IPS DF 6.9 (cell line): ENCODE measurements at regions not wholly inside any gene's neighbourhood (a gene's known extent, or its start where the extent isn't known, plus 50 kb on each side); places are given as distances from the start of the nearest gene placed in this dataset.

Experiments
- DNase-seq: peaks from one replicate; pipeline ENCODE4 v3.0.0-alpha.2; 2013; ENCODE audit warnings: low read depth, low spot score
- H3K27ac ChIP-seq: one replicate; pipeline ENCODE4 v1.5.1; 2013; ENCODE audit warnings: low read length, control low read depth
- H3K27me3 ChIP-seq: 2 replicates; pipeline ENCODE4 v1.6.1; 2013; ENCODE audit warnings: mild to moderate bottlenecking, low read length; ENCODE audit not compliant: control insufficient read depth, insufficient read depth
- H3K36me3 ChIP-seq: 2 replicates; pipeline ENCODE4 v1.6.1; 2013; ENCODE audit warnings: low read length; ENCODE audit not compliant: control insufficient read depth, insufficient read depth
- H3K4me1 ChIP-seq: 2 replicates; pipeline ENCODE4 v1.6.1; 2013; ENCODE audit warnings: low read length; ENCODE audit not compliant: control insufficient read depth, insufficient read depth
- H3K4me3 ChIP-seq: 2 replicates; pipeline ENCODE4 v1.5.1; 2013; ENCODE audit warnings: mild to moderate bottlenecking, low read length
- H3K9me3 ChIP-seq: 2 replicates; pipeline ENCODE4 v1.6.1; 2013; ENCODE audit warnings: low read length, inconsistent platforms; ENCODE audit not compliant: control insufficient read depth, insufficient read depth
- whole genome bisulfite sequencing: extraction: QIAGEN DNeasy Blood & Tissue Kit; methylation state at CpG from one replicate; pipeline ENCODE4 v1.1.7; 2013; ENCODE audit warnings: mixed read lengths, missing lambda C conversion rate; ENCODE audit not compliant: insufficient read length, insufficient coverage; 5-methylcytosine and 5-hydroxymethylcytosine counted together

DNA sequence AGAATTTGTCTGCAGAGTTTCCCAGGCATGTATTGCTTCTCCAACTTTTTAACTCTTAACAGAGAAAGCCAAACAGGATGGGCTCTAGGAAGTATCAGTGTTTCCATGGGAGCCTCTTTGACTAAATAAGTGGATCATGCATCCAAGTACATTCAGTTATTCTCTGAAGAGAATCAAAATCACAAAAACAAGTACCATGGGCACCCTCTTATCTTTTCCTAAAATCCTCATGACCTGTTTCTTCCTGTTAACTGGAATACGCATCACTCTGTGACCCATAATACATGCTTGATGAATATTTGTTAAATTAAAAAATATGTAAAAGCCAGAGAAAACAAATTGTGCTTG, 186.9 kb upstream of the MGMT start:
- H3K4me1 ChIP-seq, result no peaks in the 10 kb centered on the region
- no peak overlapping the region for H3K27ac ChIP-seq
- no CpG with 5 or more reads among the region's 1 CpG for WGBS
- no peaks in the 10 kb centered on the region for H3K36me3 ChIP-seq
- H3K9me3 ChIP-seq, result no peaks in the 10 kb centered on the region
- no peak for DNase-seq
- H3K27me3 ChIP-seq, result no peaks in the 10 kb centered on the region
- H3K4me3 ChIP-seq, result no peak overlapping the region

DNA sequence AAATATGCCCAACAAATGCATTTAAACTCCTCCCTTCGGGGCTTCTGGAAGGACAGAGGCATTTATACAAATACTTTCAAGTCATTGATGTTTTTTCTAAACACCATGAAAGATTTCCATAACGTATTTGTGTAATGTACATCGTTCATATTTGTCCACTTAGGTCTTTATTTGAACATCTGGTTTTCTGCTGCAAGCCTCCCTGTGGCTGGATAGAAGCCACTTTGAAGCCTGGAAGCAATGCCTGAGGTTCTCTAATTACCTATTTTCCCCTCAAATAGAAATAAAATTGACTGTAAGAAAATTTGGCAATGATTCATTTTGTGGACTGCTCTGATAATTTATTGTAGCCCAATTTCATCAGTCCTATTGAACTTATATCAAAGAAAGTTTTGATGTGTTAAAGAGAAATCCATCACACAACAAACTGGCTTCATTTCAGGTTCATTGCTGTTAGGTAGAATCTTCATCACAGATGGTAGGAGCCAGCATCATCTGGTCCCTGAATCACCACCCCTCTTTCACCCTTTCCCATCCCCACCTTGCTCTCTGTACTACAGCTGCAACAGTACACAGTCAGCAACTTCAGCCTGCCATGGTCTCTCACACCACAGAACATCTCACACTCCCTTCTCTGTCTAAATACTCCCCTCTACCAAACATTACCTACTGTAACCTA, 186.0 kb upstream of the MGMT start:
- Histone ChIP-seq H3K4me1 (no peaks in the 10 kb centered on the region), H3K36me3 (no peaks in the 10 kb centered on the region), H3K27me3 (no peaks in the 10 kb centered on the region), H3K27ac (no peak overlapping the region), H3K4me3 (no peak overlapping the region), H3K9me3 (no peaks in the 10 kb centered on the region)
- WGBS, result no CpG with 5 or more reads among the region's 3 CpGs
- no peak for DNase-seq

DNA sequence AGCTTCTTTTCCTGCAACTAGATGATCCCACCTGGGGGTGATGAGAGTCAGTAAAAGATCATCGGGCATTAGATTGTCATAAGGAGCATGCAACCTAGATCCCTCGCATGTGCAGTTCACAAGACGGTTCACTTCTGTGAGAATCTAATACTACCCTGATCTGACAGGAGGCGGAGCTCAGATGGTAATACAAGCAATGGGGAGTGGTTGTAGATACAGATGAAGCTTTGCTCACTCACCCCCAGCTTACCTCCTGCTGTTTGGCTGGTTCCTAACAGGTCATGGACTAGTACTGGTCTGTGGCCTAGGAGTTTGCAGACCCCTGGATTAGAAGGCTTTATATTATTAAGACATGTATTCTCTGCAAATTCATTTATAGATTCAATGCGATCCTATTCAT, 181.6 kb upstream of the MGMT start:
- H3K4me1 ChIP-seq, result no peaks in the 10 kb centered on the region
- no CpG with 5 or more reads among the region's 5 CpGs for WGBS
- no peak overlapping the region for H3K4me3 ChIP-seq
- H3K27ac ChIP-seq, result no peak overlapping the region
- H3K27me3 ChIP-seq, result no peaks in the 10 kb centered on the region
- no peak for DNase-seq
- no peaks in the 10 kb centered on the region for H3K9me3 ChIP-seq
- no peaks in the 10 kb centered on the region for H3K36me3 ChIP-seq

DNA sequence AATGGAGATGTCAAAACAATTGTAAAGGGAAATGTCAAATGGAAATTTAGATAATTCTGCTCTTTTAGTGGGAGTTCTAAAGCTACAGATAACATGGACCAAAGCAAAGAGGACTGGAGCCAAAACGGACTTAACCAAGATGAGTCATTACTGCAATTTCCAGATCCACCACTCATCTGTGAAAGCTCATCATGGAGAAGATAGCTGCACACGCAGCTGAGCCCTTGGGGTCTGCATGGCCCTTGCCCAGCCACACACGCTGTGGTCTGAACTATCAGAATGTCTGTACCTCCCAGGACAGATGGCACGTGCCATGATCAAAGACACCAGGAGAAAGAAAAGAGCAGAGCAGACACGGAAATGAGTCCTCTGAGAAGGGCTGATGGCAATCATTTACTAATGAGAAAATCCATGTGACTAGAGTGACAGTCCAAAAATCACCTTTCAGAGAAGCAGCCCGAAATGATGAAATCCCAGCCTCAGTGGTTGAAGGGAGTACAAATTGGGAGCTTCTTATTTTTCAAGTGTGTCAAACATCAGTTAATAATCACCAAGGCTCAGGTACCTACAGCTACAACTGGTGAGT, 177.9 kb upstream of the MGMT start:
- Histone ChIP-seq H3K4me3 (no peak overlapping the region), H3K4me1 (no peaks in the 10 kb centered on the region), H3K9me3 (no peaks in the 10 kb centered on the region), H3K27ac (no peak overlapping the region), H3K27me3 (no peaks in the 10 kb centered on the region), H3K36me3 (no peaks in the 10 kb centered on the region)
- no CpG with 5 or more reads among the region's 6 CpGs for WGBS
- no peak for DNase-seq

DNA sequence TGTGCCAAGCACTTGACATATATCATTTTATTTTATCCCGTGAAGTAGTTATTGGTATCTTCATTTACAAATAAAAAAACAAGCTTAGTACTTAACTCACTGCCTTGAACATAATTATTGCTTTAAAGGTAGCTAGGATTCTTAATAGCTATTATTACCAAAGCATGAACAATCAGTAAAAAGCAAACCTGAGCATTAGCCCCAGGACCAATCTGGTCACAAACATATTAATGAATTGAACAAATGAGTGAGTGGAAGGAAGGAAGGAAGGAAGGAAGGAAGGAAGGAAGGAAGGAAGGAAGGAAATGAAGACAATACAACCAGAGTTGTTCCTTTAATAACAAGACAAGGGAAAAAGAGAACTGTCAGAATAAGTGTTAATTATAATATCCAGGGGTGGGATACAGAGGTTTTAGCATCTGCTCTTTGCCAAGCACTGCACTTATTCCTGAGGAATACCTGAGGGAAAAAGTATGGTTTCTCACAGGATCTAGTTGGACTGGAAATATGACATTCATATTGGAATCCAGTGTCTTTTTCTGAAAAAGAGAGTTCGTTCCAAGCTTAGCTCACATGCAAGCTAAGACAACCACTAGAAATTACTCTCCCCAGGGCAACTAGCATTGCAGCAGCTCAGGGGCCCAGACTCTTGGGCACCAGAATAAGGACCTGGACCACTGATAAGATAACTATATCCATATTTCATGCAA, 172.9 kb upstream of the MGMT start:
- H3K4me3 ChIP-seq, result no peak overlapping the region
- WGBS, result no CpG with 5 or more reads among the region's 2 CpGs
- H3K9me3 ChIP-seq, result no peaks in the 10 kb centered on the region
- H3K27me3 ChIP-seq, result no peaks in the 10 kb centered on the region
- H3K27ac ChIP-seq, result no peak overlapping the region
- DNase-seq, result no peak
- H3K36me3 ChIP-seq, result no peaks in the 10 kb centered on the region
- H3K4me1 ChIP-seq, result peaks cover 2% of the 10 kb centered on the region; the same call in 1 of the 2 replicates

DNA sequence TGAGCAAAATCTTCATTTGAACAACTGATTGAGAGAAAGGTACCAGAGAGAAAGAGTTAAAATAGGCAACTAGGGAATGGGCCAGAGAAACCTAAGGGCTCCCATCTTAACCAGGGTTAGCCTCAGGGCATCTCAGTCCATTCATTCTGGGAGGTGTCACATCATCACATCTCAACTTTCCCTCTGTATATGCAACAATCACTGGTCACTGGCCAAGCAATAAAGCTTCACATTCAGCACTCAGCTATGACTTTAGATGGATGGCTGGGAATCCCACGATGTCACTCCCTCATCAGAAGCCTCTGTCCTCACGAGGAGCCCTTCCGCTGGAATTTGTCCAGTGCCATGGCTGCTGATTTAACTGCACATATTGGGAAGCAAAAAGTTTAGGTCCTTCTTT, 172.1 kb upstream of the MGMT start:
- DNase-seq, result no peak
- peaks cover 2% of the 10 kb centered on the region; the same call in 1 of the 2 replicates for H3K4me1 ChIP-seq
- no CpG with 5 or more reads among the region's 3 CpGs for WGBS
- H3K27me3 ChIP-seq, result no peaks in the 10 kb centered on the region
- no peak overlapping the region for H3K27ac ChIP-seq
- no peak overlapping the region for H3K4me3 ChIP-seq
- no peaks in the 10 kb centered on the region for H3K9me3 ChIP-seq
- H3K36me3 ChIP-seq, result no peaks in the 10 kb centered on the region

DNA sequence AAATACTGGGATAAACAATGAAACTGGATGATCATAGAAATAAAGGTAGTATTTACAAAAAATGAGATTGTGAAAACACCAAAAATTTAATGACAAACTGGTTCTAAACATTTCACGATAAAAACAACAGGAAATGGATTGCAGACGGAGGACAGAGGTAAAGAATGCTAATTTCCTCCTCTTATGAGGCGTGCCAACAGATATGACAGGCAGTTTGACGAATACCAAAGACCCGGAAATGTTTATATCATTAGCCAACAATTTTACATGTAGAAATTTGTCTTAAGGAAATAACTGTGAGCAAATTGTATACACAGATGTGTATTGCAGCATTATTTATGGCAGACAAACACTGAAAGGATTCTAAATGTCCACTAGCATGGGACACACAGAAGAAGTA, 162.0 kb upstream of the MGMT start:
- WGBS, result no CpG with 5 or more reads among the region's 5 CpGs
- no peak for DNase-seq
- Histone ChIP-seq H3K4me1 (no peaks in the 10 kb centered on the region), H3K27me3 (no peaks in the 10 kb centered on the region), H3K9me3 (no peaks in the 10 kb centered on the region), H3K36me3 (no peaks in the 10 kb centered on the region), H3K27ac (no peak overlapping the region), H3K4me3 (no peak overlapping the region)

DNA sequence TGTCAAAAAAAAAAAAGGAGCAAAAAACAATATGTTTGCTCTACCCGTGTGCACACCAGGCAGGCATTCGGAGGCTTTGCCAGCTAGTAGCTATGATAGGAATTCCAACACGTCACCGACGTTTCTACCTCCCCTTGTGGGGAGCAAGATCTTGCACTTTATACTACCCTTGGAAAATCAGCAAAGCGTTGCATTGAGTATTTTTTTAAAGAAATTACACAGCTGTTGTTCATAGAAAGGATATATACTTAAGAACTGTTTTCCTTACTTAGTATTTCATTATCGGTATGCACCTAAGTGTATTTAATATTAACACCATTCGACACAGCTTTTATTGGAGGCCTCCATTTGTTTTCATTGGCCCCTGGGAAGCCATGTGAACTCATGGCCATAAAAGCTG, 159.9 kb upstream of the MGMT start:
- Histone ChIP-seq H3K9me3 (no peaks in the 10 kb centered on the region), H3K36me3 (no peaks in the 10 kb centered on the region), H3K27me3 (no peaks in the 10 kb centered on the region), H3K4me3 (no peak overlapping the region), H3K4me1 (no peaks in the 10 kb centered on the region), H3K27ac (no peak overlapping the region)
- WGBS, result no CpG with 5 or more reads among the region's 8 CpGs
- DNase-seq, result no peak

DNA sequence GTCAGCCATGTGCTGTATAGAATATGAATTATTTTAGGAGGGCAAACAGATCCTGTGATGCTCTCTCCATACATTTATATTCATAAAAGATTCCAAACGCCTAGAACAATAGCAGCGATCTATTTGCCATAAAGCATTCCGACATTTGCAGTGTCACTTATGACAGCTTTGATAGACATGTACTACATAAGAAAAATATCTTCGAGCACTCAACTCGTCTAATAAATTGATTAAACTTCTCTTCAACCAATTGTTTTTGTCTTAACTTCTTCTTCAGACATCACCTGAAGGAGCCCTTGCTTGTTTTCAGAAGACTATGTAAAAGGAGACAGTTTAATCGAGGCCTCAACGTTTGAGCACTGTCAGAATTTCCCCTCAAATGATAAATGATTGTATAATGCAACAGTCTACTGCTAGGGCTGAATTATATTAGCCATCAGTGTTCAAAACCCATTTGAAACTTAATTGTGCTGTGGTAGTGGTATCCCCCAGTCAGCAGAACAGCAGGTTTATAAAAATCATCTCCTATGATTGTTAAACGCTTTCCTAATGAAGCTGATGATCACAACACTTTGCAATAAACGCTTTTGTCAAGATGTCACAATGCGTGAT, 158.0 kb upstream of the MGMT start:
- H3K4me3 ChIP-seq, result no peak overlapping the region
- no peaks in the 10 kb centered on the region for H3K27me3 ChIP-seq
- WGBS, result no CpG with 5 or more reads among the region's 10 CpGs
- H3K27ac ChIP-seq, result no peak overlapping the region
- no peaks in the 10 kb centered on the region for H3K36me3 ChIP-seq
- DNase-seq, result no peak
- no peaks in the 10 kb centered on the region for H3K9me3 ChIP-seq
- H3K4me1 ChIP-seq, result no peaks in the 10 kb centered on the region

DNA sequence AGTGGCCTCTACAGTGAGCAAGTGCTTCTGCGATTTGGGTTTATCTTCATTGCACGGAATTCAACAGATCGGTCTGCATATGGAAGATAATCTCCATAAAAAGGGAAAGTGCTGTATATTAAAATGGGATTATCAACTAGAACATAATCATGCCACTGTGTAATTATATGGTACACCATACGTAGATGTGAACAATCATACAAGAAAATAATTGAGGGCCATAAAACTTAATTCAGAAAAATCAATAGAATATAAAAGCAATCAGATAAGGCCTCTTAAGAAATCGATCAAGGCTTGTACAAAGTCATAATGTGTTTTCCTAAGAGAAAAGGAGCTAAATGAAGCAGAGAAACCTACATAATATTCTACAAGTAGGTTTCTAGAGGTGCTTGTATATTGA, 157.5 kb upstream of the MGMT start:
- Histone ChIP-seq H3K4me1 (no peaks in the 10 kb centered on the region), H3K36me3 (no peaks in the 10 kb centered on the region), H3K9me3 (no peaks in the 10 kb centered on the region), H3K27ac (no peak overlapping the region), H3K27me3 (no peaks in the 10 kb centered on the region), H3K4me3 (no peak overlapping the region)
- no peak for DNase-seq
- WGBS, result no CpG with 5 or more reads among the region's 5 CpGs
